22Rv1 (cell line): ENCODE measurements at regions not wholly inside any gene's neighbourhood (a gene's known extent, or its start where the extent isn't known, plus 50 kb on each side); places are given as distances from the start of the nearest gene placed in this dataset.

Source experiments
- H3K27ac ChIP-seq: fragments of 450-650 bp; 2 replicates; pipeline ENCODE4 v1.5.1; 2017
- CTCF ChIP-seq: fragments of 450-650 bp; IDR thresholded peaks from 2 replicates; pipeline ENCODE4 v1.5.1; 2017; ENCODE audit warnings: mild to moderate bottlenecking
- ZFX ChIP-seq: fragments of 450-650 bp; IDR thresholded peaks from 2 replicates; pipeline ENCODE4 v1.6.1; 2017; ENCODE audit warnings: antibody characterized with exemption, borderline replicate concordance

- TF ChIP-seq CTCF: no peak
- no peak for TF ChIP-seq ZFX
- no peak overlapping the region for H3K27ac ChIP-seq
These were observed 396.8 kb downstream of the NPIPA8 start for GRCh38 chr16:17939723-17940122.

GRCh38 chr16:17939122-17939536 is 397.4 kb downstream of the NPIPA8 start:
- TF ChIP-seq ZFX: no peak
- TF ChIP-seq CTCF: no peak

GRCh38 chr16:17938546-17938945 is 398.0 kb downstream of the NPIPA8 start:
- TF ChIP-seq CTCF (no peak), ZFX (no peak)
- H3K27ac ChIP-seq: no peak overlapping the region

More at GRCh38 chr16:17939122-17939536, 397.4 kb downstream of the NPIPA8 start:
- no peak overlapping the region for H3K27ac ChIP-seq

- TF ChIP-seq ZFX: no peak
- no peak for TF ChIP-seq CTCF
- H3K27ac ChIP-seq: no peak overlapping the region
These were observed 399.7 kb downstream of the NPIPA8 start for GRCh38 chr16:17936766-17937402.

GRCh38 chr16:17930280-17930679 is 406.3 kb downstream of the NPIPA8 start:
- no peak overlapping the region for H3K27ac ChIP-seq
- TF ChIP-seq CTCF (no peak), ZFX (no peak)

GRCh38 chr16:17926866-17927399 is 409.6 kb downstream of the NPIPA8 start:
- TF ChIP-seq CTCF (no peak), ZFX (no peak)
- H3K27ac ChIP-seq: no peak overlapping the region

GRCh38 chr16:17926461-17926860 is 410.1 kb downstream of the NPIPA8 start:
- no peak for TF ChIP-seq CTCF
- no peak for TF ChIP-seq ZFX
- H3K27ac ChIP-seq: no peak overlapping the region
